H9 (cell line): ENCODE measurements at regions not wholly inside any gene's neighbourhood (a gene's known extent, or its start where the extent isn't known, plus 50 kb on each side); places are given as distances from the start of the nearest gene placed in this dataset.
A peak's percentile ranks its signal among the peaks of the same experiment; 100 is the strongest.

Experiments used
- DNase-seq: peaks from one replicate; pipeline ENCODE4 v3.0.0-alpha.2; 2017
- H2AFZ ChIP-seq: one replicate; pipeline ENCODE4 v1.6.1; 2013; ENCODE audit warnings: mild to moderate bottlenecking, low read length, control low read depth, moderate library complexity
- H2AK5ac ChIP-seq: 2 replicates; pipeline ENCODE4 v1.6.1; 2013; ENCODE audit warnings: low read length, control low read depth, mixed read lengths; ENCODE audit not compliant: insufficient read length
- H2BK120ac ChIP-seq: one replicate; pipeline ENCODE4 v1.6.1; 2013; ENCODE audit warnings: low read depth, mild to moderate bottlenecking, low read length, control low read depth, inconsistent platforms; ENCODE audit not compliant: poor library complexity, severe bottlenecking
- H2BK12ac ChIP-seq: 2 replicates; pipeline ENCODE4 v1.6.1; 2013; ENCODE audit warnings: low read length, control low read depth, mixed read lengths, low read depth; ENCODE audit not compliant: insufficient read length
- H2BK15ac ChIP-seq: 2 replicates; pipeline ENCODE4 v1.6.1; 2013; ENCODE audit warnings: low read depth, low read length, control low read depth
- H2BK20ac ChIP-seq: one replicate; pipeline ENCODE4 v1.6.1; 2013; ENCODE audit warnings: low read depth, mild to moderate bottlenecking, low read length, control low read depth, inconsistent platforms; ENCODE audit not compliant: poor library complexity, severe bottlenecking
- H2BK5ac ChIP-seq: 2 replicates; pipeline ENCODE4 v1.6.1; 2013; ENCODE audit warnings: low read length, control low read depth, mixed read lengths; ENCODE audit not compliant: insufficient read length
- H3K14ac ChIP-seq: 2 replicates; pipeline ENCODE4 v1.6.1; 2013; ENCODE audit warnings: low read length, control low read depth; ENCODE audit not compliant: insufficient read depth
- H3K18ac ChIP-seq: 2 replicates; pipeline ENCODE4 v1.6.1; 2013; ENCODE audit warnings: low read depth, mild to moderate bottlenecking, mixed read lengths, low read length, control low read depth; ENCODE audit not compliant: insufficient read length
- H3K23ac ChIP-seq: 2 replicates; pipeline ENCODE4 v1.6.1; 2013; ENCODE audit warnings: low read length, control low read depth, mixed read lengths, low read depth; ENCODE audit not compliant: insufficient read length
- H3K23me2 ChIP-seq: 2 replicates; pipeline ENCODE4 v1.6.1; 2013; ENCODE audit warnings: low read depth, mild to moderate bottlenecking, mixed read lengths, low read length, control low read depth; ENCODE audit not compliant: insufficient read length, poor library complexity, severe bottlenecking
- H3K27ac ChIP-seq: 2 replicates; pipeline ENCODE4 v1.5.1; 2013; ENCODE audit warnings: low read length, control low read depth, mixed read lengths, low read depth; ENCODE audit not compliant: insufficient read length
- H3K27me3 ChIP-seq: 2 replicates; pipeline ENCODE4 v1.6.1; 2013; ENCODE audit warnings: low read length, control low read depth, inconsistent platforms; ENCODE audit not compliant: insufficient read depth
- H3K4ac ChIP-seq: 2 replicates; pipeline ENCODE4 v1.6.1; 2013; ENCODE audit warnings: low read depth, mild to moderate bottlenecking, control low read depth, inconsistent platforms, low read length, moderate library complexity
- H3K4me1 ChIP-seq: 2 replicates; pipeline ENCODE4 v1.6.1; 2013; ENCODE audit warnings: low read length, control low read depth, inconsistent platforms; ENCODE audit not compliant: insufficient read depth
- H3K4me2 ChIP-seq: 2 replicates; pipeline ENCODE4 v1.6.1; 2013; ENCODE audit warnings: low read length, control low read depth, mixed read lengths; ENCODE audit not compliant: insufficient read length, insufficient read depth
- H3K56ac ChIP-seq: 2 replicates; pipeline ENCODE4 v1.6.1; 2013; ENCODE audit warnings: low read depth, mild to moderate bottlenecking, mixed read lengths, low read length, control low read depth; ENCODE audit not compliant: insufficient read length
- H3K79me1 ChIP-seq: 2 replicates; pipeline ENCODE4 v1.6.1; 2013; ENCODE audit warnings: low read depth, mild to moderate bottlenecking, moderate library complexity, low read length, control low read depth, inconsistent platforms; ENCODE audit not compliant: insufficient read depth, poor library complexity, severe bottlenecking
- H3K79me2 ChIP-seq: 2 replicates; pipeline ENCODE4 v1.6.1; 2013; ENCODE audit warnings: low read length, control low read depth, inconsistent platforms; ENCODE audit not compliant: insufficient read depth
- H3K9ac ChIP-seq: 2 replicates; pipeline ENCODE4 v1.6.1; 2013; ENCODE audit warnings: low read length, control low read depth, mixed read lengths; ENCODE audit not compliant: insufficient read length; ENCODE audit errors: extremely low read depth
- H3K9me3 ChIP-seq: one replicate; pipeline ENCODE4 v1.6.1; 2013; ENCODE audit warnings: low read depth, low read length, inconsistent platforms; ENCODE audit not compliant: control insufficient read depth
- H3T11ph ChIP-seq: one replicate; pipeline ENCODE4 v1.6.1; 2013; ENCODE audit warnings: mild to moderate bottlenecking, low read length, control low read depth, inconsistent platforms
- H4K20me1 ChIP-seq: one replicate; pipeline ENCODE4 v1.6.1; 2013; ENCODE audit not compliant: control insufficient read depth, insufficient read length, insufficient read depth
- H4K5ac ChIP-seq: 2 replicates; pipeline ENCODE4 v1.6.1; 2013; ENCODE audit warnings: low read depth, mild to moderate bottlenecking, mixed read lengths, low read length, control low read depth; ENCODE audit not compliant: insufficient read length
- H4K8ac ChIP-seq: replicated peaks from 2 replicates; pipeline ENCODE4 v1.6.1; 2013; ENCODE audit warnings: low read length, control low read depth, mixed read lengths, low read depth; ENCODE audit not compliant: insufficient read length
- H4K91ac ChIP-seq: 2 replicates; pipeline ENCODE4 v1.6.1; 2013; ENCODE audit warnings: low read depth, mild to moderate bottlenecking, moderate library complexity, mixed read lengths, low read length, control low read depth; ENCODE audit not compliant: insufficient read length
- H3K27ac Mint-ChIP-seq, 3 experiments: 2 replicates in 2 of 3; 3 replicates in 1 of 3; pipeline ENCODE4 v1.8.0; 2020 to 2021; ENCODE audit warnings: mixed read lengths in 3 of 3, mild to moderate bottlenecking in 1 of 3, moderate library complexity in 1 of 3
- H3K27me3 Mint-ChIP-seq: 2 replicates; pipeline ENCODE4 v1.8.0; 2021; ENCODE audit warnings: low read depth, mild to moderate bottlenecking, moderate library complexity, mixed read lengths
- H3K36me3 Mint-ChIP-seq, 3 experiments: 2 replicates in 2 of 3; 3 replicates in 1 of 3; pipeline ENCODE4 v1.8.0; 2020 to 2021; ENCODE audit warnings: low read depth in 3 of 3, mixed read lengths in 3 of 3; ENCODE audit not compliant: insufficient read depth in 1 of 3
- H3K4me1 Mint-ChIP-seq, 2 experiments: 2 replicates each; pipeline ENCODE4 v1.8.0; 2020; ENCODE audit warnings: mixed read lengths in 2 of 2
- H3K4me3 Mint-ChIP-seq, 2 experiments: 2 replicates in 1 of 2; 3 replicates in 1 of 2; pipeline ENCODE4 v1.8.0; 2020 to 2021; ENCODE audit warnings: mild to moderate bottlenecking in 2 of 2, mixed read lengths in 2 of 2, moderate library complexity in 1 of 2
- H3K9me3 Mint-ChIP-seq, 2 experiments: 2 replicates in 1 of 2; 3 replicates in 1 of 2; pipeline ENCODE4 v1.8.0; 2020; ENCODE audit warnings: mild to moderate bottlenecking in 2 of 2, mixed read lengths in 2 of 2, moderate library complexity in 1 of 2
- CTCF ChIP-seq: fragments of 200-600 bp; sonication (generic); conservative IDR thresholded peaks from 3 replicates; pipeline ENCODE4 v1.8.0; 2021; ENCODE audit warnings: antibody characterized with exemption, mild to moderate bottlenecking
- WGBS: extraction: QIAGEN DNeasy Blood & Tissue Kit; methylation state at CpG from one replicate; pipeline ENCODE4 v1.1.7; 2013; ENCODE audit warnings: missing lambda C conversion rate, low lambda C conversion rate, mixed read lengths; ENCODE audit not compliant: insufficient read length; ENCODE audit errors: extremely low coverage; 5-methylcytosine and 5-hydroxymethylcytosine counted together

DNA sequence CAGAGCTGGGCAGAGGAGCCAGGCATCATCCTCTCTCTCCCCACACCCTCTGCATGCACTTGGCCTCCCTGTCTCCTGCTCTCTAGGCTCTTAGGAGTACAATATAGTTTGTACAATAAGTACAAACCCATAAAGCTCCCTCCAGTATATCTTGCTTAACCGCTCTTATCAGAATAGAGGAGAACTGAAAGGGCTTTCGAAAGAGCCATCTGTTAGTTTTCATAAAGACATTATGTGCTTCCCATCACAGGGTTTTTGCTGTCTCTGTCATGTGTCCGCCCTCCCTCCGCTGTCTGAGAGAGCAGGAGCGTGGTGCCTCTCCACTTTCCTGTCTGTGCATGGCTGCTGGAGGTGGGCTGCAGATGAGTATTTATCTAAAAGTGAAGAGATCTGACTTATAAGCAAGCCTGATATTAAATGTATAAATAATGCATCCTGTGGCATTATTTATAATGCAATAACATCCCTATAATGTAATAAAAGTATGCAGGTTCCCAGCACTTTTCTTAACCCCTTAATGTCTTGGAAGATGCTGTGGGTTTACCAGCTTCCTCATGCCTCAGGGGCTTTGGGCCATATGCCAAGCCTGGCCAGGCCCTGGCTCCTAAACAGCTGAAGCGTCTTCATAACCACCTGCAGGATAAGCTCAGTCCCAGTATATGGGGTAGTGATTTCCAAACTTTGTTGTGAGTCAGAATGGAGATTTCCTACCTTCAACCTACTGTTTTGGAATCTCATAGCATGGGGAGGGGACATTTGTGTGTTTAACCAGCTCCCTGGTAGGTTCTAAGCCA lies 297.1 kb downstream of the DHX35 start:
- no peak overlapping the region for H3K18ac ChIP-seq
- H2BK12ac ChIP-seq: no peak overlapping the region
- H3K56ac ChIP-seq: no peak overlapping the region
- Mint-ChIP-seq H3K27ac (no peak overlapping the region), H3K4me3 (no peak overlapping the region), H3K27me3 (peaks cover 3% of the 10 kb centered on the region), H3K4me1 (no peaks in the 10 kb centered on the region; a peak in 1 of 4 replicates), H3K36me3 (no peaks in the 10 kb centered on the region), H3K9me3 (no peaks in the 10 kb centered on the region)
- peak; percentile 9 for DNase-seq
- no peaks in the 10 kb centered on the region for H3K9me3 ChIP-seq
- H2BK15ac ChIP-seq: no peak overlapping the region
- H4K20me1 ChIP-seq: no peaks in the 10 kb centered on the region
- no peak overlapping the region for H3K23ac ChIP-seq
- no peak overlapping the region for H3K4ac ChIP-seq
- no peak overlapping the region for H2BK5ac ChIP-seq
- H2BK20ac ChIP-seq: no peak overlapping the region
- H3K4me1 ChIP-seq: no peaks in the 10 kb centered on the region
- no peaks in the 10 kb centered on the region for H3K79me2 ChIP-seq
- H4K91ac ChIP-seq: no peak overlapping the region
- H3K9ac ChIP-seq: no peak overlapping the region
- H3T11ph ChIP-seq: no peak overlapping the region
- no peak overlapping the region for H2BK120ac ChIP-seq
- H2AK5ac ChIP-seq: no peak overlapping the region
- no peak overlapping the region for H3K4me2 ChIP-seq
- no peak for TF ChIP-seq CTCF
- no peaks in the 10 kb centered on the region for H3K27me3 ChIP-seq
- WGBS: no CpG with 5 or more reads among the region's 6 CpGs
- H3K14ac ChIP-seq: no peak overlapping the region
- H4K8ac ChIP-seq: no peak overlapping the region
- no peak overlapping the region for H3K27ac ChIP-seq
- H2AFZ ChIP-seq: no peak overlapping the region
- no peaks in the 10 kb centered on the region for H3K23me2 ChIP-seq
- no peaks in the 10 kb centered on the region for H3K79me1 ChIP-seq
- no peak overlapping the region for H4K5ac ChIP-seq
